Parathyroid adenoma (tissue), 2 donors: ENCODE measurements at regions not wholly inside any gene's neighbourhood (a gene's known extent, or its start where the extent isn't known, plus 50 kb on each side); places are given as distances from the start of the nearest gene placed in this dataset.

Experiments
- H2AFZ ChIP-seq: fragments of 300-600 bp; sonication (generic); one replicate; pipeline ENCODE4 v1.7.0; 2017; ENCODE audit warnings: antibody characterized with exemption, mild to moderate bottlenecking
- H3K27ac ChIP-seq: fragments of 300-600 bp; sonication (generic); one replicate; pipeline ENCODE4 v1.7.0; 2017
- H3K27me3 ChIP-seq: fragments of 300-600 bp; sonication (generic); one replicate; pipeline ENCODE4 v1.7.0; 2017; ENCODE audit warnings: low read length; ENCODE audit not compliant: control insufficient read depth, insufficient read depth
- H3K36me3 ChIP-seq: fragments of 300-600 bp; sonication (generic); one replicate; pipeline ENCODE4 v1.7.0; 2017; ENCODE audit warnings: low read length; ENCODE audit not compliant: control insufficient read depth, insufficient read depth
- H3K4me1 ChIP-seq: fragments of 300-600 bp; sonication (generic); one replicate; pipeline ENCODE4 v1.7.0; 2017; ENCODE audit warnings: control low read depth
- H3K4me2 ChIP-seq: fragments of 300-600 bp; sonication (generic); one replicate; pipeline ENCODE4 v1.7.0; 2017; ENCODE audit warnings: low read length
- H3K4me3 ChIP-seq: fragments of 300-600 bp; sonication (generic); one replicate; pipeline ENCODE4 v1.7.0; 2017; ENCODE audit warnings: low read depth, low read length
- H3K79me2 ChIP-seq: fragments of 300-600 bp; sonication (generic); one replicate; pipeline ENCODE4 v1.7.0; 2017; ENCODE audit warnings: control low read depth
- H3K9ac ChIP-seq: fragments of 300-600 bp; sonication (generic); one replicate; pipeline ENCODE4 v1.7.0; 2017; ENCODE audit warnings: mild to moderate bottlenecking
- H3K9me3 ChIP-seq: fragments of 300-600 bp; sonication (generic); one replicate; pipeline ENCODE4 v1.7.0; 2017; ENCODE audit warnings: low read length; ENCODE audit not compliant: control insufficient read depth
- TF ChIP-seq, protein P1 (sequence below): fragments of 300-600 bp; sonication (generic); IDR thresholded peaks from one replicate; pipeline ENCODE4 v1.7.0; 2017; ENCODE audit warnings: antibody characterized with exemption, mild to moderate bottlenecking
- donor health status: primary hyperparathyroidism.

GRCh38 chr2:122027510-122028217 lies 272.2 kb downstream of the TSN start:
- H3K36me3 ChIP-seq, result no peaks in the 10 kb centered on the region
- peaks cover 3% of the 10 kb centered on the region for H3K4me1 ChIP-seq
- H3K27me3 ChIP-seq, result no peaks in the 10 kb centered on the region
- H3K4me2 ChIP-seq, result no peak overlapping the region
- H3K79me2 ChIP-seq, result no peaks in the 10 kb centered on the region
- no peak overlapping the region for H3K4me3 ChIP-seq
- no peak overlapping the region for H3K9ac ChIP-seq
- no peaks in the 10 kb centered on the region for H3K9me3 ChIP-seq
- TF ChIP-seq, protein P1, sequence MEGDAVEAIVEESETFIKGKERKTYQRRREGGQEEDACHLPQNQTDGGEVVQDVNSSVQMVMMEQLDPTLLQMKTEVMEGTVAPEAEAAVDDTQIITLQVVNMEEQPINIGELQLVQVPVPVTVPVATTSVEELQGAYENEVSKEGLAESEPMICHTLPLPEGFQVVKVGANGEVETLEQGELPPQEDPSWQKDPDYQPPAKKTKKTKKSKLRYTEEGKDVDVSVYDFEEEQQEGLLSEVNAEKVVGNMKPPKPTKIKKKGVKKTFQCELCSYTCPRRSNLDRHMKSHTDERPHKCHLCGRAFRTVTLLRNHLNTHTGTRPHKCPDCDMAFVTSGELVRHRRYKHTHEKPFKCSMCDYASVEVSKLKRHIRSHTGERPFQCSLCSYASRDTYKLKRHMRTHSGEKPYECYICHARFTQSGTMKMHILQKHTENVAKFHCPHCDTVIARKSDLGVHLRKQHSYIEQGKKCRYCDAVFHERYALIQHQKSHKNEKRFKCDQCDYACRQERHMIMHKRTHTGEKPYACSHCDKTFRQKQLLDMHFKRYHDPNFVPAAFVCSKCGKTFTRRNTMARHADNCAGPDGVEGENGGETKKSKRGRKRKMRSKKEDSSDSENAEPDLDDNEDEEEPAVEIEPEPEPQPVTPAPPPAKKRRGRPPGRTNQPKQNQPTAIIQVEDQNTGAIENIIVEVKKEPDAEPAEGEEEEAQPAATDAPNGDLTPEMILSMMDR, result no peak
- no peak overlapping the region for H2AFZ ChIP-seq
- no peak overlapping the region for H3K27ac ChIP-seq

DNA sequence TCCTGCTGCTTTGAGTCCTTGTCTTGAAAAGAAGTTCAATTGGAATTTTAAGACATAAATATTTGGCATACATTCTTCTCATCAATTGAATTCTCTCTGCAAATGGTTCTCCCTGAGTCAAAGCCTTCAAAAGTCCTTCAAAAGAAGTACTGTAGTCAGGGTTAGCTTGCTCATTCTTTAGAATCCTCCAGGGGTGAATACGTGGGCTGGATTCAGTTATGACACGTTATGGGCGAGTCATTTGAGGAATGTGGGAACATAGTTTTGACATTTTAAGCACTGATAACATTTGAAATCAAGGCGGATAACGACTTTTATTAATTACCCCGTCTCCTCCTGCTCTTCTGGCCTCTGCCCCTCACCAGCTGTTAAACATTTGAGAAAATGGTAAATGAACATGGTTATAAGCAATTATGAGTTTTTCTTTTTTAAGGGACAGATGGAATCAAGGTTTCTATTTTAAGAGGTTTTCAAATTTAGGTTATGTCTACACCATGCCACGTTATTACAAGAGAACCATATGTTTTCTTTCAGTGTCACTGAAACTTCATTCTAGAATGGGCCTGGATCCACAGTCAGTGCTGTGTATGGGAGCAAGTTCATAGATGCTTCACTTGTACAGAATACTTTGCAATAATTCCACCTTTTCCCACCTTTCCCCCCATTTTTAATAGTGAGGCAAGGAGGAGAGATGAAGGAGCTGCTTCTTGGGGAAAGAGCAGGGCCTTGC lies 273.1 kb downstream of the TSN start:
- Histone ChIP-seq H3K27ac (no peak overlapping the region), H3K4me1 (peaks cover 7% of the 10 kb centered on the region), H3K36me3 (no peaks in the 10 kb centered on the region), H2AFZ (no peak overlapping the region), H3K4me3 (no peak overlapping the region), H3K79me2 (no peaks in the 10 kb centered on the region), H3K9me3 (no peaks in the 10 kb centered on the region), H3K4me2 (no peak overlapping the region), H3K27me3 (no peaks in the 10 kb centered on the region), H3K9ac (no peak overlapping the region)
- TF ChIP-seq, protein P1, result no peak

GRCh38 chr2:122029456-122029855 lies 274.0 kb downstream of the TSN start:
- Histone ChIP-seq H3K4me2 (no peak overlapping the region), H3K36me3 (no peaks in the 10 kb centered on the region), H3K4me3 (no peak overlapping the region), H3K79me2 (no peaks in the 10 kb centered on the region), H3K27ac (no peak overlapping the region), H3K4me1 (peaks cover 7% of the 10 kb centered on the region), H3K9ac (no peak overlapping the region), H3K27me3 (no peaks in the 10 kb centered on the region), H2AFZ (no peak overlapping the region), H3K9me3 (no peaks in the 10 kb centered on the region)
- TF ChIP-seq, protein P1, result no peak

DNA sequence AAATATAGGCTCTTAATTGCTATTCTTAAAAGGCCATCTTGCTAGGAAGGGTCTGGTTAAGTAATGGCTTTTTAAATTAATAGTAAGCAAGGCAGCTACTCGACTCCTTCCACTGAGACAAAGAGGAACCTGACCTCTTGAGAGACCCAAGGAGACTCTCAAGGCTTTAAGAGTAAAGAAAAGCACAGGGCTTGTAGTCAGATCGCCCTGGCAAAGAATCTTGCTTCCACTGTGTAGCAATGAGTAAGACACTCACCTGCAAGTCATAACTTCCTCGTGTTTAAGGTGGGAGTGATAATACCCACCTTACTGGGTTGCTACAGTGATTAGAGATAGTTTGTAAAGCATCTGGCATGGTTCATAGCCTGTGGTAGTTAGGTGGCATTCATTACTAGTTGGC lies 274.5 kb downstream of the TSN start:
- Histone ChIP-seq H3K9ac (no peak overlapping the region), H3K4me1 (peaks cover 7% of the 10 kb centered on the region), H3K27ac (no peak overlapping the region), H2AFZ (no peak overlapping the region), H3K36me3 (no peaks in the 10 kb centered on the region), H3K79me2 (no peaks in the 10 kb centered on the region), H3K27me3 (no peaks in the 10 kb centered on the region), H3K4me2 (no peak overlapping the region), H3K4me3 (no peak overlapping the region), H3K9me3 (no peaks in the 10 kb centered on the region)
- TF ChIP-seq, protein P1, result no peak
